ENCODE measurements at regions not wholly inside any gene's neighbourhood (a gene's known extent, or its start where the extent isn't known, plus 50 kb on each side); places are given as distances from the start of the nearest gene placed in this dataset.

DNA sequence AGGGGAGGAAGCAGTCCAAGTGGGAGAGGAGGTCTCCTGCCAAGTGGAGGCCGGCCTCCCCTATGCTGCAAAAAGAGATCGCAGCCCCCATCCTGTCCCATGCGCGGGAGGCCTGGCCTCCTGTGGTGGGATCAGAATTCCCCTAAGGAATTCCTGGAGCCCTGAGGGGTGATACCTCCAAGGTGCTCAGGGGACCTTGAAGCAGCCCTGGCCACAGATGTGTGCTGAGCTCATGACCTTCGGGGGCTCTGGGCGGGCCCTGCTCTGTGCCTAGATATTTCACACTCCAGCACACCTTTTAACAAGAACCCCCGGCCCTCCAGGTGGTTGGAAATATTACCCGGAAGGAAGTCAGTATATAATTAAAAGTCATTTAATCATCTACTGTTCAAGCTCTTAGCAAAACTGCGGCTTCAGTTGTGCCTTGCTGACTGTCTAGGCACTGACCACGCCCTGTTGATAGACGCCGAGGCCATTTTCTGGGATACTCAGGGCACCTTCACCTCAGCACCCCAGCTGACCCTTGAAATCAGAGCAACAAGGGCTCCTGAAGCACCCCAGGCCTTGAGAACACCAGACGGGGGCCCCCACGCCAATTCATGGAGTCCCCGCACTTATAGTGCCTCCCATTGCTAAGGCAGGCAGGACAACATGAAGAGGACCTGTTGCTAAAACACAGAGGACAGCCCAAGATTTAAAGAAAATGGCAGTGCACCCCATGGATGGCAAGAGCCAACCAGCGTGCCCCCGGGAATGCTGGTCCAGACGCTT, 119.1 kb downstream of the NDUFA10 start:
- DNase-seq: no peak

DNA sequence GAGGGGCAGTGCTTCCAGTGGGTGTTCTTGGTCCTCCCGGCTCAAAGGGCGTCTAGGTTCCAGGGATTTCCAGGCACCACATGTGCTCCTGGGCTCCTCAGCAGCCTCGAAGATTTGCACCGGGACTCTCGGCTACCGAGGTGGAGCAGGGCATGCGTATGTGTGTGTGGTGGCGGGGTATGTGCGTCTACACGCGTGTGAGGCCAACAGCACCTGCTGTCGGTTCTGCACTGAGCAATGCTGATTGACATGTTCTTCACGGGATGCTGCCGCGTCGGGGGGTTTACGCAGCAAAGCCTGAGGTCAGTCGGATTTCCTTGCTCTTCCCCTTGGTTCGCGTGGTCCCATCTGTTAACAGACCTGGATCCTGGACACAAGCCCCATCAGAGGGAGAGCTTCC, 119.8 kb downstream of the NDUFA10 start:
- DNase-seq: no peak

DNA sequence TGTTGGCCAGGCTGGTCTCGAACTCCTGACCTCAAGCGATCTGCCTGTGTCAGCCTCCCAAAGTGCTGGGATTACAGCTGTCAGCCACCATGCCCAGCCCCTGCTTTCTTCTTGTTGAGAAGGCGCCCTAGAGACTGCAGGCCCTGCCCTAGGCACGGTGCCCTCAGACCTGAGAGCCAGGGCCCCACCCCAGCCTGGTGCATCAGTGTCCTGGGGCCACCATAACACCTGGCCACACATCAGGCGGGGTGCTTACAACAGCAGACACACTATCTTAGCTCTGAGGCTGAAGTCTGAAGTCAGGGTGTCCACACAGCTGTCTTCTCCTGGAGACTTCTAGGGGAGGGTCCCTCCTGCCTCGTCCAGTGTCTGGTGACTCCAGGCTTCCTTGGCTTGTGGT, 120.6 kb downstream of the NDUFA10 start:
- no peak for DNase-seq

DNA sequence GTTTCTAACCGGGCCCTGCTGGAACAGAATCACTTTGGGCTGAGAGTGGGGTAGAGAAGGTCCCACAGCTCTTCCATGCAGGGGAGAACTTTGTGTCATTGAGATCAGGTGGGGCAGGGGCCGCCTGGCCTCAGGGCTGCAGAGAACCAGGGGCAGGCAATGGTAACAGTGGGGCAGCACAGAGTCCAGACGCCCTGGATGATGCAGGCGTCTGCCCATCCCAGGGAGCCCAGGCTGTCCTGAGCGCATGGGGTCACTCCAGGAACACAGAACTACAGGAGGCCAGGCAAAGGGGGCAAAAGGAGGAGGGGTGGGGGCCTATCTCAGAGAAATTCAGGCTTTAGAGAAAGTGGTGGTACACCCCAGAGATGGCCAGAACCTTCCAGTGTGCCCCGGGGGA, 121.3 kb downstream of the NDUFA10 start:
- DNase-seq: no peak

DNA sequence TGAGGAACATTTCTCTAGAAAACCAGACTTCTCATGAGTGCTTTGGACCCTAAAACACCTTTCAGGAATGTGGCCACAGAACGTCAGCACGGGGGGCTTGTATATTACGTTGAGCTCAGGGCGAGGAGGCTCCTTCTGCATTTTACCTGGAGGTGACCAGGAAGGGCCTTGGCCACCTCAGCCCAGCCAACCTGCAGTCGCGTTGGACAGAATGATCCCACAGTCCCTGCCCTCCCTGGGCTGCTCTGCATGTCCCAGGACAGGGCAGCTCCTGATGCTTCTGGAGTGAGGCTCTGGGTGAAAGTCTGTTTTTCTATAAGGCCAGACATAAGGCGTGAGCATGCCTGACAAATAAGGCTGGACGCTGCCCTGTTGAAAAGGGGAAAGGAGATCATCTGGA, 121.9 kb downstream of the NDUFA10 start:
- DNase-seq: no peak

DNA sequence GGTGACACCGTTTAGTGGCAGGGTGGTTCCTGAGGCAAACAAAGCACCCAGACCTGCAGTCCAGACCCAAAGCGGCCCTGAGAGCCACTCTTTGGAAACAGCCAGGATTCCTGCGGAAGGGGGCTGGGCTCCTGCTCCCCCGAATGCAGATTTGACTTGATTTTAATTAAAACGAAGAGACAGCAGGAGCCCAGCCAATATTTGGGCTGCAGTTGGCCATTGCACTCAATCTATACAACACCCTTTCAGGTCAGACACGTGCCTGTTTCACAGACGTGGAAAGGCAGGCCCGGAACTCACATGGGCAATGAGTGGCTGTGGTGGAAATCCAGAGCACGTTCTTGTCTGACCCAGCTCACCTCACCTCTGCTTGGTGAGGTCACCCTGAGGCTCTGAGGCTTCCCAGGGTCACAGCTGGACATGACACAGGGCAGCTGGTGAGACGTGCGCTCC, 122.4 kb downstream of the NDUFA10 start:
- no peak for DNase-seq

DNA sequence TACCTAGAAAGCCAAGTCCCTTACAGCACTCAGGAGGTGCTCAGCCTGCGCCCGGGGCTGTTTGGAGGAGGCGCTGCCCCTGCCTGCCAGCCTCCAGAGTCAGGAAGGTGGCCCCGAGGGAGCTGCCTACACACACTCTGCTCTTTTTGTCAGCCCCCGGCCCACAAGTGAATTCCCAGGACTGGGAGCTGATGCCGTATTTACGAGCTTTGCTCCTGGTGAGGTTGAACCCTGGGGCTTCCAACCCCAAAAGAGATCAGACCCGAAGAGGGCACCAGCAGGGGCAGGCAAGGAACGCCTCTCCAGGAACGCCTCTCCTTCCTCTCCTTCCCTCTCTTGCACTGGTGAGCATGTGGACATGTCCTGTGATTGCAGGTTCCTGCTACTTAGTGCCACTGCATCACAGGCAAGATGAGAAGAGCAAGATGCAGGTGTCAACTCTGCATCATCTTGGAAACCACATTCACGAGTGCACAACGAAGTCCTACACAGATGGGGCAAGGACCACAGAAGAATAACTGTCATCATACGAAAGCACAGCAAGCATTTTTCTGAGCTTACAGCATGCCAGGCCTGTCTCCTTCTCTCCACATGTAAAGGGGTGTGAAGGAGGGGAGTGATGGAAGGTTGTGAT, 126.7 kb downstream of the NDUFA10 start:
- no peak for DNase-seq

DNA sequence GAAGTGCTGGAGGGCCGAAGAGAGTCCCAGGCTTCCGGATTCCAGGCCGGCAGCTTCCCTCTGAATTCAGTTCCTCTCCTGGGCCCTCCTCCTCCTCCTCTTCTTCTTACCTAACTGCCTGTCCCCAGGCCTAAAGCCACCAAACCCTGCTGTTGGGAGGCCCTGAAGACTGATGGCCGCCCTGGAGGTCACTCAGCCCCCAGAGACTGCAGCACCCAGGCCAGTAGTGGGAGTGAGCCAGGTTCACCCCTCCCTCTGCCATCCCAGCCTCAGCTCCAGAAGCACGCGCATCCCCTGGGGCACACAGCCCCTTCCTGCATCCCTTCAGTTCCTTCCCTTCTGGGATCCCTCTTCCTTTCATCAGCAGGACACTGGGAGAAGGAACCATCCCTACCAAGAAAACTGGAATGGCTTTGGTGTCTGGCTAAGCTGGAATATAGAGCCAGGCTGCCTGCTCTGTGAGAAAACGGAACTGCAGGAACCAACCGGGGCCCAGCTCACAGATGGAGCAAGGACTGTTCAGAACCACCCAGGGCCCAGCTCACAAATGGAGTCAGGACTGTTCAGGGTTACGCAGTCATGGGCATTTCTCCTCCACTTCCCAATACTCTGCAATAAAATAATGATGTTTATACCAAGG, 127.4 kb downstream of the NDUFA10 start:
- DNase-seq: no peak

DNA sequence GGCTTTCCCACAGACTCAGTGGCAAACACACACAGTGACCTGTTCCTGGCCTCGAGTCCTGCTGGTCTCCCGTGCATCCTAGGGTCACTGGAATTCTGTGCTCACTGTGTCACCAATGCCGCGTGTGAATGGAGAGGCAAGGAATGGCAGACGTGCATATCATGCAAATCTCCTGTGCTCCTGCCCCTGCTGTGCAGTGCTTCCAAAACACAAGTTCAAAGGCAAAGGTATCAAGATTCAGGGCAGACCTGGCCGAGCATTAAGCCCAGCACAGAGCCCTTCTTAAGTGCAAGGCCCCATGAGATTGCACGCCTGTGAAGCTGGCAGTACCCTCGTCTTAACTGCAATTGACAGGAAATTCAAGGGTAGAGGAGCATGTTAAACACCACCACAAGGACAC, 129.1 kb downstream of the NDUFA10 start:
- DNase-seq: no peak

DNA sequence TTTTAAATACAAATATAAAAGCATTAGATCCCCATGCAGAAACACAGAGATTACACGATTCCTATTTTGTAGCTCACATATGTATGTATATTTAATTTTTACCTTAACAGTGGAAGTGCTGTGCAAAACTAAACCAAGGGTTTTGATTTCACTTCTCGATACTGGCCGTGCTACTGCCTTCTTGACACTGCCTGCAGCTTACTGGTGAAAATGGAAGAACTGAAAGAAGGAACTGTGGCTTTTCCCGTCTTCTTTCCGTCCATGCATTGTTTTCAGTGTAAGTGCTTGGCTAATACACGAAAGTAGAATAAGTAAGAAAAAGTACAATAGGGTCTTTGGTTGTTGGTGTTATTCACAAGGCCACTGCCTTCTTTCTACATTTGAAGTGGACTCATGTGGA, 129.5 kb downstream of the NDUFA10 start:
- no peak for DNase-seq

DNA sequence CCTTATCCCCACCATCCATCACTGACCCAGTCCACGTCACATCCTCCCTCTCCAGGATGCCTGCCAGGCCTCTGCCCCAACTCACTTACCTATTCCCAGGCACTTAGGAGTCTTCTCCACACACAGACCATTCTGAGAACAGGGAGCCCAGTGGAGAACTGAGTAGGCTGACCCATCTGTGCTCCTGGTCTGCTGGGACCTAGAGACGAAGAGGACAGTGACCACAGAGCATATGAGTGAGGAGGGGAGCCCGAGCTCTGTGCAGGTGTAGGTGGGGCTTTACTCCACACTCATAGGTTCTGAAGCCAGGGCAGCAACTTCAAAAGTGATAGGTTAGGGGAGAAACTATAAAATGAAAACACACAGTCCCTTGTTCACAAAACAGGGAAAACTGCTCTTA, 130.0 kb downstream of the NDUFA10 start:
- no peak for DNase-seq

DNA sequence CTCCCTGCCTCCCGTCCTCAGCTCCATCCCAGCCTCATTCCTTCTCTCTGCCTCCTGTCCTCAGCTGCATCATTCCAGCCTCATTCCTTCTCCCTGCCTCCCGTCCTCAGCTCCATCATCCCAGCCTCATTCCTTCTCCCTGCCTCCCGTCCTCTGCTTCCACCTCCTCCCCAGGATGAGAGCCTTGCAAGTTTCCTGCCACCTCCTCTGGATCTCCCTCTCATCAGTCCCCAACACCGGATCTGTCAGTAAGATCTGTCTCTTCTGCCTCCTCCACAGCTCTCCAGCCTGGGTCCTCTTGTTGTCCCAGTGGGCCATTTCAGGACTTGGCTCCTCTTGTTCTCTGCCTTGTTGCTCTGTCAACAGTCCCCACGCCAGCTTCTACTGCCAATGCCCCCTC, 130.9 kb downstream of the NDUFA10 start:
- DNase-seq: no peak

DNA sequence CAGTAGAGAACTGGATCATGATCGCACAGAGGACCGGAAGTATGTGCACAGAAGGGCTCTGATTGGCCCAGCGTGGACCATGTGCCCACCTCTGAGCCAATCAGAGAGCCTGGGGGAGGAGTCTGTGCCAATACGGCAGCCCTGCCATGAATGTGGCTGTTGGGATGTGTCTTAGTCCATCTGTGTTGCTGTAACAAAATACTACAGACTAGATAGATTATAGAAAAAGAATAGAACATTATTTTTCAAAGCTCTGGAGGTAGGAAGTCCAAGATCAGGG, 132.0 kb downstream of the NDUFA10 start:
- no peak for DNase-seq

DNA sequence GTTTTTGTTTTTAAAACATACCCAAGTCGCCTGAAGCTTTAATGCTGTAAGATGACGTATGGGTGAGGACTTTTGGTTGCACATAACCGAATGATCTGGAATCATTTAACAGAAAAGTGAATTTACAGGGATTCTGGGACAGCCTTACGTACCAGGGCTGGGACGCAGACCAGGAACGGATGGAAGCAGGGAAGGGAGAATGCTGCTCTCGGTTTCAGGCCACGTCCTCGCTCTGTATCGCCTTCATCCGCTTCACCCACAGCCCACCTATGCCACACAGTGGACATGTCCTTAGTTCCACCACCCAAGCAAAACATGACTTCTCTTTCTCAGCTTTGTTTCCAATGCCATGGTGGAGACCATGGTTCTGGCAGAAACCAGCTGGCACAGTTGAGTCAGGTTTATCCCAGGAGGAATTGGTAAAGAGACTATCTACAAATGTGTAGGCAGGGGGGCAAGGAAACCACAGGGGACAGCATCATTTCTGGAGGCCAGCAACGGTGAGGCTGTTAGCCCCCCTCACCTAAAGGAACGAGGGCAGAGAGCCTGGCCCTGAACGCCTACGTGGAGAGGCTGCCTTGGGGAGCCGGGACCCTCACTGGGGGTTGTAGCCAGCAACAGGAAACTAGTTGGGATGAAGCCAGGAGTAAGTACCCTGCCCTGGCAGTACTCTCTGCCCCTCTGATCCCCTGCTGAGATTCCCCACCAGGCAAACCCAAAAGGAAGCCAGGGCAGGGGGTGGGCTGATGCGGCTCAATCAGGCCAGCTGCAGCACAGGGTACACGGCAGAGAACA, 132.5 kb downstream of the NDUFA10 start:
- DNase-seq: no peak

DNA sequence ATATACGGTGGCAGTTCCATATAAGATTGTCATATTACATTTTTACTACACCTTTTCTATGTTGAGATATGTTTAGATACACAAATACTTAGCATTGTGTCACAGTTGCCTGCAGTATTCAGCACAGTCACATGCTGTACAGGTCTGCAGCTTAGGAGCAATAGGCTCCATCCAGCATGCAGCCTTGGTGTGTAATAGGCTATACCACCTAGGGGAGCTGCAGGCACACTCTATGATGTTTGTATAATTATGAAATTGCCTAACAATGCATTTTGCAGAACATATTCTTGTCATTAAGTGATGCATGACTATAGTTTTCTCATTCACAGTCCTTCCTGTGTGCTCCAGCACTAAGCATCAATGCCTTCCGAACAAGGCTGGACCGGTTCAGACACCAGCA, 133.4 kb downstream of the NDUFA10 start:
- DNase-seq: no peak

DNA sequence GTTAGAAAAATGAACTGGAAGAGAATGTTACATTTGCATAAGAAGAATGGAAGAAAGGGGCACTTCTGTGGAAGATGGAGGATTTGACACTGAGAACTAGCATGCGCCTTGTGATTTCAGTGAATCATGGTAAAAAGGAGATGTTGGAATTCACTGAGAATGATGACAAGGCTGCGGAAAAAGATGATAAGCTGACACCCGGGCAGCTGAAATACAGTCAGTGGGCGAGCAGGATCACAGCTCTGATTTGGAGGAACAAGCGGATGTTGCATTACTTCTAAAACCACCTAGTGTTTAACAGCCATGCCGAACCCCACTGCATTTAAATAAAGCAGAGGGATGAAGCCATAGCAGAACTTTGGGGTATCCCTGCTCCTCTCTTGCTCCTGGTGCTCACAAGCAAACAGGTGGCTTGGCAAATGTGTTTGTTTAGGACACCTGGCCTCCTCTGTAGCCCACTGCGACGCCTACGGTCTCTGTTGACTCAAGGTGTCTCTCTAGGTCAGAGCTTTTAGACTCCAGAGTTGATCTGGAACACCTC, 134.9 kb downstream of the NDUFA10 start:
- DNase-seq: no peak

DNA sequence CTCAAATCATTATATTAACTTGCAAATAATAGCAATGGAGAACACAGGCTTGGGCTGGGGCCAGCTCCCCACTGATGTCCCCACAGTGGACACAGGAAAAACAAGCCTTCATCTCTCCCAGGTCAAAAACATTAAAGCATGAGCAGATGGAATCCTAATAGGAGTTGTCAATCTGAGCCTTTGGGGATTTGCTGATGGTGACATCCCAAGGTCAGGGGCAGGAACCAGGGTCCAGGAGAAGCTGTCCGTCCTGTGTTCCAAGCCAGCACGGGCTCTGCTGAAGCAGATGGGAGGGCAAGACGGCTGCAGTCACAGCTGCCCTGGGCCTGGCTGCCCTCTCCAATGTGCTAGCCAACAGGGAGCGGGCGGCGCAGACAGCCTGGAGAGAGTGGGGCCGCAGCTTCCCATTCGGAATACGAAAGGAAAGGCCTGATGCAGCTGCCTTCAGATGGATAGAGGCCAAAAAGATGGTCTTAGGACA, 135.5 kb downstream of the NDUFA10 start:
- no peak for DNase-seq

DNA sequence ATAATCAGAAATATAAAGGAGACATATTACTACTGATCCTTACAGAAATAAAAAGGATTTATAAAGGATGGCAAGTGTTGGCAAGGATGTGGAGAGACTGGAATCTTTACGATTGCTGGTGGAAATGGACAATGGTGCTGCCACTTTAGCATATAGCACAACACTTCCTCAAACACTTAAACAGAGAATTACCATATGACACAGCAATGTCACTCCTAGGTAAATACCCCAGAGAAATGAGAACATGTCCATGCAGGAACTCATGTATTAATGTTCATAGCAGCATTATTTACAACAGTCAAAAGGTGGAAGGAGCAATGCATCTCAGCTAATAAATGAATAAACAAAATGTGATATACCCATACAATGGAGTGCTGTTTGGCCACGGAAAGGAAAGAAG, 137.5 kb downstream of the NDUFA10 start:
- no peak for DNase-seq

DNA sequence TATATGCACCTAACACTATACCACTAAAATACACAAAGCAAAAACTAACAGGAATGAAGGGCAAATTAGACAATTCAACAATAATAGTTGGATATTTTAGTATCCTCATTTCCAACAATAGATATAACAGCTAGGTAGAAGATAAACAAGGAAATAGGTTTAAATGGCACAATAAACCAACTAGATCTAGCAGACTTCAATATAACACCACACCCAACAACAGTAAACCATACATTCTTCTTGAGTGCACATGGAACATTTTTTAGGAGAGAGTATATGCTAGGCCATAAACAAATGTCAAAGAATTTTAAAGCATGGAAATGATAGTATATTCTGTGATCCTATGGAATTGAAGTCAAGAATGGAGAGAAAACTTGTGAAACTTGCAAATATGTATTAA, 138.4 kb downstream of the NDUFA10 start:
- DNase-seq: no peak

DNA sequence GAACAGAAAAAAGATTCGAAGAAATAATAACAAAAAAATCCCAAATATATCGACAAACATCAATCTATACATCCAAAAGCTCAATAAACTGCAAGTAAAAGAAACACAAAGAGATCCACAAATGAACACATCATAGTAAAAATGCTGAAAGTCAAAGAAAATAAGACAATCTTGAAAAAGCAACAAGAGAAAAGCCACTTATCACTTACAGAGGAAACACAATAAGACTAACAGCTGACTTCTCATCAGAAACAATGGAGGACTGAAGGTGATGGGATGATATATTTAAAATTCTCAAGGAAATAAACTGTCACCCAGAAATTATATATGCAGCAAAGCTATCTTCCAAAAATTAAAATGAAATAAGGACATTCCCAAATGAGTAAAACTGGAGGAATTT, 140.3 kb downstream of the NDUFA10 start:
- no peak for DNase-seq

DNA sequence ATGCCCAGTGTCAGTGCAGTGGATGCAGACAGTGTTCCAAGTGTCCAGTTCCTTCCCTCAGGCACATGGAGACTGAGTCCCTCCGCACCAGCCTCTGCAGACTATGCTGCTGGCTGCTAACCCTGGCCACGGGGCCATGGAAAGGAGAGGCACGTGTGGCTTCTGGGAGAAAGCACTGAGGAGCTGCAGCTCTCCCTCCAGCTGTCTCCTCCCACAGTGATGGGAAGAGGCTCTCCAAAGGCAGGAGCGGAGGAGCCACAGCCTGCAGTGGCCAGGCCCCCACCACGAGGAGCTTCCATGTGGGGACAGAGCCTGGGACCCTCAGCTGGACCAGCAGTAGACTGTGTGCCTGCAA, 141.1 kb downstream of the NDUFA10 start:
- DNase-seq: no peak

DNA sequence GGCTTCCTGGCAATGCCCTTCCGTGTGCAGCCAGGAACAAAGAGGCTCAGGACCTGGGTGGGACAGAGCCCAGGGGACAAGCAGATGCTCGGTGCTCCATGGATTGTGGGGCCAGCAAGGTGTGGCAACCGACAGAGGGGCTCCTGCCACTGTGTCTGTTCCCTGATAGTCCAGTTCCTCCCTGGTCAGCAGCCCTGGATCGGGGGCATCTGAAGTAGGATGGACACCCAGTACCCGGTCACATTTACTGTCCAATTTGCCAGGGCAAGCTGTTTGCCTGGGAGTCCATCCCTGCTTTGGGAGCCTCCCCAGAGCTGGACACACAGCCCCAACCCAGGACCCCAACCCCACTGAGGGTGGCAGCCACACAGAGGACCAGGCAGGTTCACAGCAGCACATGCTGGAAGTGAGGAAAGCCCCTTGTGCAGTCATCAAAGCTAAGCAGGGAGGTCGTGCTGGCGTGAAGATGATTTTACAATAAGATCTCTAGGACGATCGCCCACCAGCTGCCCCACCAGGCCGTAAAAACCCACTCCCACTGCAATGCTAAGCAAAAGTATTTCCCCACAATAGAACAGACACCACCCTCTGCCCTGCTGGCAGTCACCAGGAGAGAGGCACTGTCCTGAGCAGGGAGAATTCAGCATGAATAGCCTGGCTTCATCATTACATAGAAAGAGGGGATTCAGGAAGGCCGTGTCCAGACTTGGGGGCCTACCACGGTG, 141.7 kb downstream of the NDUFA10 start:
- no peak for DNase-seq

DNA sequence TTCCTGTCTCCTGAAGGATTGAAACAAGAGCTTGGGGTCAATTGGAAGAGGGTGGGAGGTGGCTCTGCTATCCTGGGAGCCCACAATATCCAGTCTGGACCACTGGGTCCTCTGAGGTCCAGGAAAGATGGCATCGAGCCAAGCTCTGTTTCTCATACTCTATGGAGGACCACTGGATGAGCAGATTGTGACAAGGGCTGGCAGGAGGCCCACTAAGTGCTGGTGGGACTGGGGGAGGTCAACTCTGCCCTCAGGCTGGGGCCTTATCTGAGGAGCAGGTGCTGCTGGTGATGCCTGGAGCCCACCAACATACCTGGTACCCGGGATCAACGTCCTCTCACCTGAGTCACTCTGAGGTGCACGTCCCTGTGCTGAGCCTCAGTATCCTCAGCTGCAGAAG, 142.4 kb downstream of the NDUFA10 start:
- no peak for DNase-seq

All from CD4-positive, alpha-beta T cell treated with Interferon gamma for 1 hour (primary cell).